NCI-H1930 (cell line): ENCODE measurements at regions not wholly inside any gene's neighbourhood (a gene's known extent, or its start where the extent isn't known, plus 50 kb on each side); places are given as distances from the start of the nearest gene placed in this dataset.
"Not testable (repeated sequence)": the region's sequence is repeated elsewhere in the genome, so short reads cannot be mapped to it uniquely, and the experiment has no call there.

Experiments used
- DNase-seq, 2 experiments: peaks; one replicate each; lab custom pipeline; 2025; lab: John Stamatoyannopoulos, UW

DNA sequence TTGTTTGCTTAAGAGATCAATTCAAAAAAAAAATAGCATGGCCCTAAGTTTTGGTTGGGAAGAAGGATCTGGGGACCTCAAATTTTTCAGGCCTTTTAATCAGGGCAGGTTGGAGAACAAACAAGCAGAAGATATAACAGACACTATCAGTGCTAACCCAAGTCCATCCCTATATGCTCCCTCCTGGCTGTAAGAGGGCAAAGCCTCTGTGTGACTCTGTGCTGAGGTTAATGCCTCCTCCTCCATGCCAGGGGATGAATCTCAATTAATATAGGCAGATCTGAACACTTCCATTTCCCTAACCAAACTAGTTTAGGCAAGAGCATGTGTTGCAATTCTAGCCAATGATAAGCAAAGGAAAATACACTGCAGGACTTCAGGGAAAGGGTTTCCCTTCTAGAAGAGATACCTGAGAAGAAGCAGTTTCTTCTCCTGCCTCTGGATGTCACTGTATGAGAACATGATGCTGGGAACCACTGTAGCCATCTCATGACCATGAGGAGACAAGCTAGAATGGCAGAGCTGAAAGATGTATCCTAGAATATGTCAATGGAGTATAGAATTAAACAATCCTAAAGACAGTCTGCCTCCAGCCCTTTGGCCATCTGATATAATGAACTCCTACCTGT is 76.0 kb downstream of the CHD9NB start:
- no peak for DNase-seq

DNA sequence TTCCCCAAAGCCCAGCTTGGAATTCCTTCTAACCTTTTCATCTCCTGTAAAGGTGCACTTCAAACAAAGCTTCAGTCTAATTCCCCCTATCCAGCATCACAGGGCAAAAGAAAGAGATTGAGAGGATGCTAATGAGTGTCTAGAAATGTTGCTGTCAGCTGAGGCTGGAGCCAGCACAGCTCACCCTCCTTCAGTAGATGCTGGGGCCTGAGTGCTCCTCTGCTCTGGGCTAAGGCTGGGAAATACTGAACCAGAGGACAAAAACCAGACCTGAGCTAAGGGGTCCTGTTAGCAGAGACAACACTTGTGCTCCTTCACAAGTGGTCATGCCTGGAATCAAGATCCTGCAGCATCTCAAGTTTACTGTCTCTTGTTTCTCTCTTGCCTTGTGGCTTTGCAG is 85.0 kb downstream of the CHD9NB start:
- no peak for DNase-seq

DNA sequence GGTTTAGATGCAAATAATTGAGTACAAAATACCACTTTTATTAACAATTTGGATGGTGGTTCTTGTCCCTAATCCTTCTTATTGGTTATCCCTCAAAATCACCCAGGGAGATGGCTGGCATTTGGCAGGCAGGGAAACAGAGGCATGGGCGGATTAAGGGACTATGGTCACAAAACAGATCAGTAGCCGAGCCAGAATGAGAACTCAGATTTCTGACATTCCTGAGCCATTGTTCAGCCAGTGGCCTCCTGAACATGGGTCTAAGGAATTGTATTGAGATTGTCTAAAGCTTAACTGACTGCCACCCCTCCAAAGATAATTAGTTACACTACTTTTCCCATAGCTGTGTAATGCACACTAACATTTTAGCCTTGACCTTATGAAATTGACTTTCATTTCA is 88.4 kb downstream of the CHD9NB start:
- no peak for DNase-seq

DNA sequence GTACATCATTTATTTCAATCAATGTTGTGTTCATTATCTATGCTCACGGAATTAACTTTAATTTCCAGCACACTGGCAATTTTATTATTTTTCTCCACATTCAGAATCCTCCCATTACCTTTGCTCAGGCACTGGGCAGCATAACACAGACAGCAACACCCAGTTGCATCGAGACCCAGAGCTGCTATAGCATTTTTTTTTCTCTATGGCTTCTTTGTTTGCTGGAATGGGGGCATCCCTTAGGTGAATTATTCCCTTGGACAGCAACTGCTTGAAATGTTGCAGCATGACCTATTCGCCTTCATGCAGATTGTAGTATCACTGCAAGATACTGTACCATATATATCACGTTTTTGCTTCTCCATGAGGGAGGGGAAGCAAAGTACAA is 88.8 kb downstream of the CHD9NB start:
- no peak for DNase-seq

DNA sequence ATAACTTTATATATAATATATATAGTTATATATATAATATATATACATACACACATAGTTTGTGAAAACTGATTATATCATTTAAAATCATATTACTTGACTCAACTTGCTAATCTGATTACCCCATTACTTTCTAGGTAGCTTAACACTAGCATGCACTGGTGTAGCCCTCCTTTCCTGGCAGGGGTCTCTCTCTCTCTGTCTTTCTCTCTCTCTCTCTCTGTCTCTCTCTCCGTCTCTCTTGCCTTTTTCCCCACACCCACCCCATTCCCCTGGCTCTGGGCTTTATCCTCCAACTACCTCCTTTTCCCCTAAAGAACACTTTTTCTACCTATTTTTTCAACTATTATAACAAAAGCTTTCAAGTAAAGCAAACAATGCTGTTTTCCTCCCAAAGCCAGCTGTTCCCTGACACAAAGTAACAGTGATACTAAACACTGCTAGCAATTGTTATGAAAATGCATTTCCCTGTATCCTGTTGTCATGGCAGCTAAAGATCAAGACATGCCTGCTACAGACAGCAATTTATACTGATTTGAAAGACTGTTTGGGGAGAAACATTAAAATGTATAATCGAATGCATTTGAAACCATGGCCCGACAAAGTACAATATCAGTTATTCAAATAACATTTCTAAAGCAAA is 89.4 kb downstream of the CHD9NB start:
- DNase-seq = no peak

DNA sequence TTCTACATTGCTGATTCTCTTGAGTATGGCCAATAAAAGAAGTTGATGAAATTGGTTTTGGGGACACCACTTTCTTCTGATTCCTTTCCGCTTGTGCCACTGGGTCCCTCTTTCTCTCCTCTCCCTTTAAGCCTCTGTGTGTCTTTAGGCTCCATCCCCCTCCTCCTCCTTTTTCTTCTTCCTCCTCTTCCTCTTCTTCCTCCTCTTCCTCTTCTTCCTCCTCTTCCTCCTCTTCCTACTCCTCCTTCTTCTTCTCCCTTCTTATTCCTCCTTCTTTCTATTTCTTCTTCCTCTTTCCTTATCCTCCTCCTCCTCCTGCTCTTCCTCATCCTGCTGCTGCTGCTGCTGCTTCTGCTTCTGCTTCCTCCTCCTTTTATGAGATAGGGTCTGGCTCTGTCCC is 93.7 kb downstream of the CHD9NB start:
- DNase-seq = no peak

DNA sequence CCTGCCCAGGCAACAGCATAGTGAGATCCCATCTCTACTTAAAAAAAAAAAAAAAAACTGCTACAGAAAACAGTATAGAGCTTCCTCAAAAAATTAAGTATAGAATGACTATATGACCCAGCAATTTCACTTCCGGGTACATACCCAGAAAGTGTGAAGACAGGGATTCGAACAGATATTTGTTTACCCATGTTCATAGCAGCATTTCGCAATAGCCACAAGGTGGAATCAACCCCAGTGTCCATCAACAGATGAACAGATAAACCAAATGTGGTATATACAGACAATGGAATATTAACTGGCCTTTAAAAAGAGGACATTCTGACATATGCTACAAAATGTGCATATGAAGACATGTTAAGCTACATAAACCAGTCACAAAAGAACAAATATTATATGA is 95.5 kb downstream of the CHD9NB start:
- DNase-seq = no peak

DNA sequence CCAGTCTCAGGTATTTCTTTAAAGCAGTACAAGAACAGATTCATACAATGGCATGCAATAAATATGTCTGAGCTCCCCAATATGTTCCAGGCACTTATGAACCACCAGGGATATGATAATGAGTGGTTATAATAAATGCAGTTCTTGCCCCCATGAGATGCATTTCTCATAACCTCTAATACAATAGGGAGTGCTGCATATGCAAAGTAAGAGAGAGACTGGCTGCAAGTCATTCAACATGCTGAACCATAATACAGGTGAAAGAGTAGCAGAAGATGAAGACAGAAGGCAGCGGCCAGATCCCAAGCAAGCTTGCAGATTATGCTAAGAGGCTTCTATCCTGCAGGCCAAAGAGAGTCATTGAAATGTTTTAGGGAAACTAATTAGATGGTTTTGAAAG is 96.7 kb downstream of the CHD9NB start:
- no peak for DNase-seq

DNA sequence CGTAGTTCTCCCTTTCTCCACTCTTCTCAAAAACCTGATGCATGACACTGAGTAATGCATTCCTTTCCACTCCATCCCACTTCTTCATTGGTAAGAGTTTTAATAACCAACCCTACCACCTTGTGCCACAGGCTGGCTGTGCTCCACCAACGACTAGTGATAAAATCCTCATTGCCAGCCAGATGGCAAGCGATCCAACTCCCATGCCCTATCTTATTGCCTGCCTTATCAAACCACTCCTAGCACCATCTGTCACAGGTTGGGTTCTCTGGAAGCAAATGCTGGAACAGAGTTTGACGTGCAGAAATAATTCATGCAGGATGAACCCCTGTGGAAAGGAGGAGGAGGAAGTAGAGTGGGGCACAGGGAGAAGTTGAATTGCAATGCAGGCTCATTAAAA is 99.5 kb downstream of the CHD9NB start:
- DNase-seq = no peak

DNA sequence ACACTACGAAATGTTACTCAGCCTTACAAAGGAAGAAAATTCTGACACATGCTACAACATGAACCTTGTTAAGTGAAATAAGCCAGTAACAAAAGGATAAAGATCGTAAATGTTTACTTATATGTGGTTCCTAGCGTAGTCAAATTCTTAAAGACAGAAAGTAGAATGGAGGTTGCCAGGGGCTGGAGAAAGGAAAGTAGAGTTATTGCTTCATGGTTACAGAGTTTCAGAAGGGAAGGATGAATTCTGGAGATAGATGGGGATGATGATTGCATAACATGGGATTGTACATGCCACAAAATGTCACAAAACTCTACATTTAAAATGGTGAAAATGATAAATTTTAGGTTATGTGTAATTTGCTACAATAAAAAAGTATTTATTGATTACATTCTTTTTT is 103.8 kb downstream of the CHD9NB start:
- no peak for DNase-seq

DNA sequence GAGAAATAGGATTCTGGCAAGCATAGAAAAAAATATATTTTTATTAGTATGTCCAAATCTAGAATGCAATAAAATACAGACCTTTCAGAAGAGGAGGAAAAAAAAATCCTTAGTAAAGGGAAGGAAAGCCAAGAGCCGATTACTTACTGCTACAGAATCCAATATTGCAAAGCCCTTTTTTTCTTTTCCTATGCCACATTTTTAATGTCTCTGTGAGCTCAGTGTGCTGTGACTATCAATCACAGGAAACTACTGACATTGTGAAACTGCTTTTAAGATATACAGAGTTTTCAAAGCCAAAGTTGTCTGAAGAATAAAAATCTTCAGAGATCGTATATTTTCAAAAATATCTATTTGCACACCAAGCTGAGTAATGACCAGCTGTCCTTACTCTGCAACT is 120.4 kb downstream of the CHD9NB start:
- no peak for DNase-seq

DNA sequence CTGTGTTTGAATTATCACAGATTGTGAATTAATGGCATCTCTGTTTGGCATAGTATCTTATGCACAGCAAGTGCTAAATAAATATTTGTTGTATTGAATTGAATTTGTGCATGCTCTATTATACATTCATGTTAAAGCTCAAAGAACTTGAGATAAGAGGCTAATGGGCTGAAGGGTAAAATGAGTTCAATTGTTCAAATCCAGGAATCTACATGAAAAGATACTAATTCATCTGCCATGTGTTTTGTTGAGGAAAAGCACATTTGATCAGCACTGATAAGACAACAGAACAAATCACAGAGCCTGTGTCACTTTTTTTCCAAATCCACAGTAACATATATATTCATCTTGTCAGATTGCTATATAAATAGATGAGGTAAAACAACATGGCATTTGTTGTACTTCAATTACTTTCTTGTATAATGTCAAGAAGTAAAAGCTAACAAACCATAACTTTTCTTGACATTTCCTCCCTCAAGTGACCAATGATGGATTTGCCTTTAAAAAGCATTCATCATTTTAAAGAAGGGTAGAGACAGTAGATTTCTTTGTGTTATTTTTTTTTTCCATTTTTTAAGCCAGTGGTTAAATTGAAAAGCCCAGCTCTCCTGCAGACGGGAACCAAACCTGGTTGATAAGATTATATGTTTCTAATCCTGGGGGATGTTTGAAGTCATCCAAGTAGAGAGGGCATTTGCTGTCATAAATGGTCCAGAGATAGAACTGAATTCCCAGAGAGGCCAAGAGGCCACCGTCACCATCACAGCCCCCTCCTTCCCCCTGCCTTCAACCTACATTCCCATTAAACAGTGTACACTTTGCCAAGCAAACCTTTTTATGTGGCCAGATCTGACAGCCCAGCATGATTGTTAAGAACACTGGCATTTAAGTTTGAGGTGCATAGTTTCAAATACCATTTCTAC is 123.0 kb downstream of the CHD9NB start:
- peak; percentile 12 to 20 for DNase-seq

DNA sequence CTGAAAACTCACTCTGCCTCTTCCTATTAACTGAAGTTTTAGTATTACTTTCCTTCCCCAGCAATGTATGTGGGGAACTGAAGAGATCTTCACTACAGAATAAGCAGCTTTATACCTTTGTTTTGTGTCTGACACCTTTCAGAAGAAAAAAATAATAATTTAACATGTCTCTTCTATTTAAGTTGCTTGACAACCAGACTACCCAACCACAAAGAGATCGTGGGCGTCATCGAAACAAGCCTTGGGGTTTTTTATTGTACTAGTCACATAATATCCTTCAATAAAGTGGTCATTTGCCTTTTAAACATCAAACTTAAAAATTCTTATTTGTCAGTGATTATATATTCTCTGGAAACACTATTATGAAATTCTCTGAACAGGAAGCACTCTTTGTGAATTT is 123.7 kb downstream of the CHD9NB start:
- no peak for DNase-seq

DNA sequence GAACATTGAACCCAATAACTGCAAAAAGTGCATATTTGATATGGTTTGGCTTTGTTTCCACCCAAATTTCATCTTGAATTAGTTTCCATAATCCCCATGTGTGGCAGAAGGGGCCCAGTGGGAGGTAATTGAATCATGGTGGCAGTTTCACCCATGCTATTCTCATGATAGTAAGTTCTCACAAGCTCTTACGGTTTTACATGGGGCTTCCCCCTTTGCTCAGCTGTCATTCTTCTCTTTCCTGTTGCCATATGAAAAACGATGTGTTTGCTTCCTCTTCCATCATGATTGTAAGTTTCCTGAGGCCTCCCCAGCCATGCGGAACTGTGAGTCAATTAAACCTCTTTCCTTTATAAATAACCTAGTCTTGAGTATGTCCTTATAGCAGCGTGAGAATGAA is 127.6 kb downstream of the CHD9NB start:
- DNase-seq = no peak

DNA sequence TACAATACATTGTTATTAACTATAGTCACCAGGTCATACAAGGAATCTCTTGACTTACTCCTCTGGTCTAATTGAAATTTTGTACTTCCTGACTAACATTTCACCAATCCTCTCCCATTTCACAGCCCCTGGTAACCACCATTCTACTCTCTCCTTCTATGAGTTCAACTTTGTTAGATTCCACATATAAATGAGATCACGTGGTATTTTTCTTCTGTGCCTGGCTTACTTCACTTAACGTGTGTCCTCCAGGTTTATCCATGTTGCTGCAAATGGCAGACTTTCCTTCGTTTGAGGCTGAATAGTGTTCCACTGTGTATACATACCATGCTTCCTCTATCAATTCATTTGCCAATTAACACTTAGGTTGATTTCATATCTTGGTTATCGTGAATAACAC is 128.5 kb downstream of the CHD9NB start:
- DNase-seq = no peak

DNA sequence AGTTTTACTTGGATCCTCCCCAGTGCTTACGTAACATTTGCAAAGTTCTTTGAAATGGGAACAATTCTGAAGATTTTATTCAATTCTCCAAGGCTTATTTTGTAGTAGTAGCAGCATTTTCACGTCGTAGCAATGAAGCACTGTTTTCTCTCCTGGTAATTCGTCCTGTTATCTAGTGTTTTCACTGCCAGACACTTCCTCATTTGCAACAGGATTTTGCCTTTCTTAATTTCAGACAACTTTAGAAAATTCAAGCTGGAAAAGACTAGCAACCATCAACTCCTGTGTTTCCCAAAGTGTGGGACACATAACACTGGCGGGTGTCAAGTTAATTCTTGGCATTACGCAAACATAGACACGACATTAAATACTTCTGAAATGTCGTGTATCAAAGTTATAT is 131.6 kb downstream of the CHD9NB start:
- no peak for DNase-seq

DNA sequence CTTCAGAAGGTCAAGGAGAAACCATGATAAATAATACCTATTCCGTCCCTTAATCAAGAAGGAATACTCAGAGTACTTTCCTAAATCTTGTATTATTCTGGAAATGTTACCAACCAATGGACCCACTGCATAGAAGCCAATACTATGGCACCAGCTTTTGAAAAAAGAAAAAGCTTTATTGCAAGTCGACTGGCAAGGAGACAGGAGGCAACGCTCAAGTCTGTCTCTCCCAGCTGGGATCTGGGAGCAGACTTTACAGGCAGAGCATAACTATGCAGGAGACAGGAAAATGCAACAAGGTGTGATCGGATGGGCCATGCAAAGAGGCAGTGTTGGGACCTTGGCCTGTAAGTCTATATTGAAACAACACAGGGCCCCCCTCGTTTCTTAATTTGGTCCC is 132.4 kb downstream of the CHD9NB start:
- no peak for DNase-seq

DNA sequence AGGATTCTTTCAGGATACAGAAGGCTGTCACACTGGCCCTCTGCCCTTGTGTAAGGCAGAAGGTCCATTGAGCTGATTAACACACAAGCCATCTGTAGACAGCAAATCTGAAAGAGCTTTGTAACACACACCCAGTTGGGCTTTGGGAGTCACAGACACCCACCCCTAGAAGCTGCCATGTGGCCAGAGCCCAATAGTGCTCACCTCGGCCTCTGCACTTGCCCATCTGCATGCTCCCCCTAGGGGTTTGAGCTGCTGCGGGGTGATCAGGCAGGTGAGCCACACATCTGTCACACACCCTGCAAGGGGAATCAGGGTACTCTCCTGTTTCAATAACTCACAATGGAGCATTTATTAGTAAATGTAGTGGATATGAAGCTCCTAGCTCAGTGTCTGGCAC is 138.3 kb downstream of the CHD9NB start:
- DNase-seq = no peak

DNA sequence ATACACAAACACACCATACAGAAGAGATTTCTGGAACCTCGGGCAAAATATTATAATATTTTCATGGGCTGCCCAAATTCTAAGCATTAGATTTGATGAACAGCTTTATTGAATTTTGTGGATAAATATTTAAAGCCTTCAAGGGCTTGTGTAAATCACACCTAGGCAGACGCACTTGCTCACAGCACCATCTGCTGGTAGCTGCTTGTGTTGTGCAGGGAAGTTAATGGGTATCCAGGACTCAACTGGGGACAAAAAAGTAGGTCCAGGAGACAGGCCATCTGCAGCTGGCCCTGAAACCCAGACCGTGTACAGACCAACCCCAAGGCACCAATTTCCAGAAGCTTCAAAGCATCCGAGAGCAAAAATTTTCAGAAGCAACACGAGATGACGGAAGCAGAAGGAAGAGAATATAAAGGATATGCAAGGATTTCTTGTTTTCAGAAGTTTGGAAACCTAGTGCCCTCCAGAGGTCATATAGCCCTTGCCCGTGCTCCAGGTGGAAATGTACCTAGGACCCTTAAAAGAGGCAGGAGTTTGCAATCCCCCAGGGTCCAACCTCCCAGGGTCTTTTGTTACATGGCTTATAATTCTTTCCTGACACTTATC is 140.0 kb downstream of the CHD9NB start:
- DNase-seq = peak; percentile 12 to 15

DNA sequence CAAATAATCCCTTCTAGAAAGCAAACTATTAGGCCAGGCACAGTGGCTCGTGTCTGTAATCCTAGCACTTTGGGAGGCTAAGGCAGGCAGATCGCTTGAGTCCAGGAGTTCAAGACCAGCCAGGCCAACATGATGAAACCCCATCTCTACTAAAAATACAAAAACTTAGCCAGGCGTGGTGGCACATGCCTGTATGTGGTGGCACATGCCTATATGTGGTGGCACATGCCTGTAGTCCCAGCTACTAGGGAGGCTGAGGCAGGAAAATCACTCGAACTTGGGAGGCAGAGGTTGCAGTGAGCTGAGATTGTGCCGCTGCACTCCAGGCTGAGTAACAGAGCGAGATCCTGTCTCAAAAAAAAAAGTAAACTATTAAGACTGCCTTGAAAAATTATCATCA is 144.6 kb downstream of the CHD9NB start:
- DNase-seq = not testable (repeated sequence)

DNA sequence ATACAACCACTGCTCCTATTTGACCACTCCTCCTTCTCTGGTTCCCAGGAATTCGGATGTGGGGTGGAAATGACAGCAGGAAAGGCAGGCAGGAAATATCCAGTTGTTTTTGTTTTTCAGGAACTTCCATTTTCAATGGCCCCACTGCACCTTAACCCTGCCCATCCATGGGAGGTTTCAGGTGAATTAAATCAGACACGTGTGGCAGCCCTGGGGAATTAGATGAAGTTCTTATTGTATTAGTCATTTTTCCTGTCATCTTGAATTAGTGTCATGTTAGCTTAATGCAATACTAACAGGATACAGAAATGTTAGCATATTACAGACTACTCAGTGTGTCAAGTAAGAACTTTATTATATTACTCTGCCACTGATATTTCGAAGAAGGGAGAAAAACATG is 146.4 kb downstream of the CHD9NB start:
- DNase-seq = no peak

DNA sequence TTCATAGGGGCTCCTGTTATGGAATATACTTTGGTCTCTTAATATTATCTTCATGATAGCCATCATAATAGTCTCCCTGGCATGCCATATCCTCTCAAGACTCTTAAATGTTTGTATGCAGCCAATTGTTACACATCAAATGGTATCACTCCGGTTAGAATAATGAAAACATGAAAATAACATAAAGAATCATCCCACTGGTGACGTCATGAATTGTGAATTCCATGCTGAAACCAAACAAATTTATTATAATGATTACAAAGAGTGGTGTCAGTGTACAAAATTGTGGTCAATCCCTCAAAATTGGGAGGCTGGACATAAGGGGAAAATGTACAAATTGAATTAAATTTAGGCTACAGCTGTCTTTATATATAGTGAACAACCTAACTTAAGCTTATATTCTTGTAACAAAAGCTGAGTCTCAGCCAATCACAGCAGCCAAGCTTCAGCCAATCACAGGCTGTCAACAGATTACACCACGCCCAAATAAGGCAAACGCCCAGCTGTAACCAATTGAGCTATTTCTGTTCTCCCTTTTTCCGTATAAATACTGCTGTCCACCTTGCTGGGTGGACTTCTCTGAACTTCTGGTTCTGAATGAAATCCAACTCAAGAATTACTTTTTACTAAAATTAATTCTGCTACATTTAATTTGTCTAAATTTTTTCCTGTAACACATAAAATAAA is 156.1 kb downstream of the CHD9NB start:
- DNase-seq = no peak
